ENCODE measurements at regions not wholly inside any gene's neighbourhood (a gene's known extent, or its start where the extent isn't known, plus 50 kb on each side); places are given as distances from the start of the nearest gene placed in this dataset.

GRCh38 chr15:93866948-93867347 lies 364.4 kb upstream of the MCTP2 start:
- no peak for DNase-seq (ENCODE audit: low spot score)

DNA sequence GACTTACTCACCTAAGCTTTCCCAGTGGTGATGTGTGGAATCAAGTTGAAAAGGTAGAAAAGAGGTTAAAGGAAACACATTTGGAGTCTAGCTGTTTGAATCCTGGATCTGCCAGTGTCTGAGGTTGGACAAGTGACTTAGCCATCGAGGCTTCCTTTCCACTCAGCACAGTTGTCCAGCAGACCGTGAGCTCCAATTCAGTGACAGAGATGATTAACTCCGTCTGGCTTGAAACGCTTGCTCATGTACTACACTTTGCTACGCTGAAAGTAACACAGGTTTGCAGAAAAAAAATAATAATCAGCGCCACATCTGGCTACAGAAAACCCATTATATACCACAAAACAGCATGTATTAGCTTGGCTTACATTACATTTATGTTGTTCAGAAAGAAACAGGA lies 364.9 kb upstream of the MCTP2 start:
- DNase-seq (ENCODE audit: low spot score), result no peak

GRCh38 chr15:93865586-93865985 lies 365.8 kb upstream of the MCTP2 start:
- DNase-seq (ENCODE audit: low spot score), result no peak

- DNase-seq (ENCODE audit: low spot score), result no peak
These were observed 368.6 kb upstream of the MCTP2 start for GRCh38 chr15:93862791-93863190.

GRCh38 chr15:93861956-93862741 lies 369.2 kb upstream of the MCTP2 start:
- no peak for DNase-seq (ENCODE audit: low spot score)

GRCh38 chr15:93861413-93861812 lies 369.9 kb upstream of the MCTP2 start:
- DNase-seq (ENCODE audit: low spot score), result no peak

DNA sequence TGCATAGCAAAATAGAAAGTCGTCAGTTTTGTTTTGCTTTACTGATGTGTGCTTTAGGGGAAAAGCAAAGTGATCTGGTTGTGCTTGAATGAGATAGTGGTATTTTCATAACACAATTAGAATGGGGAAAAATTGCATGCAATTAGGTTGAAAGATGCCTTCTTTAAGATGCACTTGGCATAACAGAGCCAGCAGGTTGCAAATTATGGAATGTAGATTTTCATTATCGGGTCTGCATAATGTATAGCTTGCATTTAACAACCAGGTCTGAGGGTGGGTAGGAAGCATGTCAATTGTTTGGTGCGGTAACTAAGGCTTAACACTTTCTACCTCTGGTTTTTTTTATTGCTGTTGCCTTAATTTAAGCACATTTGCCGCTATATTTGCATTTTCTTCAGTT lies 370.7 kb upstream of the MCTP2 start:
- no peak for DNase-seq (ENCODE audit: low spot score)

DNA sequence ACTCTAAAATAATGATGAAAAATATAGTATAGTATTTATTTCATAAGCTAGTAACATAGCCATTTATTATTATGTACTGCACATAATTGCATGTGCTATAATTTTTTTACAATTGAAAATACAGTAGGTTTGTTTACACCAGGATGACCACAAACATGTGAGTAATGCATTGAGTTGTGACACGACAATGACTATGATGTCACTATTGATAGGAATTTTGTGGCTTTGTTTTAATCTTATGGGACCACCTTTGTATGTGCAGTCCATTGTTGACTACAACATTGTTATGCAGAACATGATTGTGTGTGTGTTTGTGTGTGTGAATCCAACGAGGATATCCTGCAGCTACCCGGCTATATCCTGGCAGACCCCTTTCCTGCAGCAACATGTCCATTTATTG lies 372.2 kb upstream of the MCTP2 start:
- DNase-seq (ENCODE audit: low spot score), result no peak

DNA sequence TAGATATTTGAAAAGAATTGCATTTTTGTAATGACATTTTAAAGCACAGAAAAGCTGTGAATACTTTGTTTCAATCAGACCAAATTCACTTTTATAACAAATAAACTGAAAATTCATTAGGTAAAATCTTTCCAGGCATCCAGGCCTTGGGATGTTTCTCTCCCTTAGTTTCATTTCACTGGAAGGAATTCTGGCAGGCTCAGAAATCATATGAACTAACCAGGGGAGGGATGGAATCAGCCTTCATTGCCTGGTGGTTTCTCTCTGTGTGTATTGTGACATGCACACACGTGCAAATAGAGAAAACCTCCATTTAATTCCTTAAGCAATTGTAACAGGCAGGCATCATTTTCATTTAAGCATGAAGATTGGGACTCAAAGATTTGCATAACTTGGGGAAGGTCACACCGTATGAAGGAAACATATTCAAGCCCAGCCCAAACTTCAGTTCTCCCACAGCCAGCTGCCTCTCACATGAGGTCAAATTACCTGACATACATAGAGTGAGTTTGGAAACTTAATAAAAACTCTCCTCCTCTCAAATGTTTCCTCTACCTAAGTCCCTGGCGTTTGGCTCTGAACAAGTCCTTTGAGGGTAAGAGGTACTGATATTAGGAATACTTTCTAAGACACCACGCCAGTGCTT lies 376.1 kb upstream of the MCTP2 start:
- DNase-seq (ENCODE audit: low spot score), result no peak

GRCh38 chr15:93854088-93854487 lies 377.3 kb upstream of the MCTP2 start:
- DNase-seq (ENCODE audit: low spot score), result no peak

GRCh38 chr15:93852761-93853160 lies 378.6 kb upstream of the MCTP2 start:
- no peak for DNase-seq (ENCODE audit: low spot score)

DNA sequence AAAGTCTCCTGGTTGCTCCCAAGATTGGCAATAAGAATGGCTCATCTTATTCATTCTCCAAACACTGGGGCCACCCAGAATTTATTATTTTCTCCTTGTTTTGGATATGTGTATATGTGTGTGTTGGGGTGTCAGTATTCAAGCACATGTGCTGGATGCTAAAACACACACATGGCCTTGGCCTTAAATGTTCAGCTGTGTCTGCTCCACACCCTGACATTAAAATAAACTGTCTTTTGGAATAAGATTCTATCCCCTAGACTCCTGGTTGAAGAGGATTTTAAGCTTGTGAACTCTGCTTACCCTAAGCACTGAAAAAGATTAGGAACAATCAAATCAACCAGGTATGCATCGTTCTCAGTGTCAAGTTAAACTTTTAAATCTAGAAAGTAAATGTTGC lies 382.9 kb upstream of the MCTP2 start:
- DNase-seq (ENCODE audit: low spot score), result no peak

DNA sequence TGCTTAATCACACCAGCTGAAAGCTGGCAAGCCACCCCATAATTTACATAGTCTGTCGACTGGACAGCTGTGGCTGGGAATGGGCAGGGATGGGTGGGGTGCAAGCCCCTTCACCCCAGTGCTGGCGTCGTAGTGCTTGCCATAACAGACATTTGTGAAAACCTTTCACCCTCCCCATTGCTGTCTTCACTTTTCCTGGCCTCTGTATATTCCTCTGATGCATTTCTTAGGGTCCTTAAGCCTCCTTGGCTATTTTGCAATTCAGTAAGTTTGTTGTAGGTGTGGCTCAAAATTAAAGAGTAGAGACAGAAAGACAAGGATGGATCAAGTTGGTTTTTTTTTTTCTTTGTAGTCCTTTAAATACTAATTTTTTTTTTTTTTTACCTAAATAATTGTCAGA lies 383.3 kb upstream of the MCTP2 start:
- DNase-seq (ENCODE audit: low spot score), result no peak

DNA sequence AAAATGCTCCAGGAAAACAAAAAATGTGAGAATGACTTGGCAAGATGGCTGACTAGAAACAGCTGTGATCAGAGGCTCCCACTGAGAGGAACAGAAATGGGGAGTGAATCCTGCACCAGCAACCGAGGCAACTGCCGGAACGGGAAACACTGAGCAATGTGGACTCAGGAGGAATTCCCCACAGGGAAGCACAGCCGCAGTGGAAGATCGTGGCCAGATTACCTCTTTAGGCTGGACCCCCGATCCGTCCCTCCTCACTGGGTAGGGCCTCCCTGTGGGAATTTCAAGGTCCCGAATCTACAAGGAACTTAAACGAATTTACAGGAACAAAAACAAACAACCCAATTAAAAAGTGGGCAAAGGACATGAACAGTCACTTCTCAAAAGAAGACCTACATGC lies 385.2 kb upstream of the MCTP2 start:
- no peak for DNase-seq (ENCODE audit: low spot score)

- no peak for DNase-seq (ENCODE audit: low spot score)
These were observed 393.9 kb upstream of the MCTP2 start for GRCh38 chr15:93837450-93837849.

DNA sequence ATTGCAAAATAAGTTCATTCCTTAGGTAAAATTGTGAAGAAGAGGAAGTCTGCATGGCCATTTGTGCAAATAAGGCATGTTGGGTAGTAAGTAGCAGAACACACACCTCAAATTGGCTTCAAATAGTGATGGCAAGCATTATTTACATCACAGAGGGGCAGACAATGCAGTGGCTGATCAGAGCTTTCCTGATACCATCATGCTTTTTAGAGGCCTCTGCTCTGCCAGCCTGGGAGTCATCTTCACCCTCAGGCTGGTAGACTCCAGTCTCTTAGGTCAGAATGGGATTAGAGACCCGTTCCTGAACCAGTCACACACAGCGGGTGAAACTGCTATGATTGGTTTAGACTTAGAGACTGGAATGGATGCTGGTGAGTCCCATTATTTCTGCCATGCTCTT lies 396.0 kb upstream of the MCTP2 start:
- DNase-seq (ENCODE audit: low spot score), result no peak

- no peak for DNase-seq (ENCODE audit: low spot score)
These were observed 399.7 kb upstream of the MCTP2 start for GRCh38 chr15:93831641-93832040.

- DNase-seq (ENCODE audit: low spot score), result no peak
These were observed 400.9 kb upstream of the MCTP2 start for GRCh38 chr15:93830221-93831080.

GRCh38 chr15:93829115-93829870 lies 402.1 kb upstream of the MCTP2 start:
- DNase-seq (ENCODE audit: low spot score), result no peak

DNA sequence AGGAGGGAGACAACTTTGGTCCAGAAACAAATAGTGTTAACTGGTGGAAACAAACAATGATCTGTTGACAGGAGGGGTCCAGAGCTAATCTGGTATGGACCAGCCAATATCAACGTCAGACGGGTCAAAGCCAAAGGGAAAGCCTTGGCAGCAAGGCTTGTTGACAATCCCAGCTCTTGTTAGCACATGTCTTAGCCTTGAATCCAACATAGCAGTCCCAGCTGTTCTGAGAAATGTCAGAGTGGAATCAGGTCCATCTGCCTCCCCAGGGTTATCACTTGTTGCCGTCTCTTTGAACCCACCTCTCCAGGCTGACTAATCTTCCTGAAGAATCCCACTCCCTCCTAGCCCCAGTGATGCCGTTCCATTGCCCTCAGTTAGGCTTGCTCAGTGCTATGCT lies 404.6 kb upstream of the MCTP2 start:
- no peak for DNase-seq (ENCODE audit: low spot score)

DNA sequence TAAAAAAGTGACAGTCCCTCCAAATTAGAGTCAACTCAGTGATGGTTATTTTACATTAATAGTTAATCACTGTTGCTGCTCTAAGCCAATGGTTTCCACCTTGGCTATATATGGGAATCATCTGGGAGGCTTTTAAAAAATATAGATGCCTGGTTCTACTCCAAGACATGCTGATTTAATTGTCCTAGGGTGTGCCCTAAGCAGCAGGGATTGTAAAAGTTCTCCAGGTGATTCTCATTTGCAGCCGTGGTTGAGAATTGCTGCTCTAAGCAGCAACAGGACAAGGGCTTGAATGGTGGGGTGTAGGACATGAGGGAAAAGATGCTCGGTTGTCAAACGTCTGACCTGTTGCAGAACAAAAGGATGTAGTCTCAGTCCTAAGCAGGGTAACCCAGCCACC lies 405.1 kb upstream of the MCTP2 start:
- no peak for DNase-seq (ENCODE audit: low spot score)

DNA sequence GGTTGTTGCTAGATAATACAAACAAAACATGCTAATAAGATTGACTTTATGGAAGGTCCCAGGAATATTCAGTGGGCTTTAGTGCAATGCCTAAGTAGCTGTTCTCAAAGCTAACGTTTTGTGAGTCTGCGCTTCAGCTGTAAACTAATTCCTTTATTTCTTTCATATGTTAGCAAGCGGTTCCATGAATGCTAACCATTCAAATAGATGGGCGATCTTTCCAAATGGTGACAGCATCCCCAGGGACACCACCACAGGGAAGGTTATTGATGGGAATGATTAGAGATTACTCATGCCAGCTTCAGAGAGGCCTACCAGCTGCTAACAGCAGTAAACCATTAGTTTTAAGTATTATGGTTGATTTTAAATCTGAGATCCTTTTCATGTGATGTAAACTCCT lies 405.7 kb upstream of the MCTP2 start:
- DNase-seq (ENCODE audit: low spot score), result no peak
